ENCODE measurements at regions not wholly inside any gene's neighbourhood (a gene's known extent, or its start where the extent isn't known, plus 50 kb on each side); places are given as distances from the start of the nearest gene placed in this dataset.

DNA sequence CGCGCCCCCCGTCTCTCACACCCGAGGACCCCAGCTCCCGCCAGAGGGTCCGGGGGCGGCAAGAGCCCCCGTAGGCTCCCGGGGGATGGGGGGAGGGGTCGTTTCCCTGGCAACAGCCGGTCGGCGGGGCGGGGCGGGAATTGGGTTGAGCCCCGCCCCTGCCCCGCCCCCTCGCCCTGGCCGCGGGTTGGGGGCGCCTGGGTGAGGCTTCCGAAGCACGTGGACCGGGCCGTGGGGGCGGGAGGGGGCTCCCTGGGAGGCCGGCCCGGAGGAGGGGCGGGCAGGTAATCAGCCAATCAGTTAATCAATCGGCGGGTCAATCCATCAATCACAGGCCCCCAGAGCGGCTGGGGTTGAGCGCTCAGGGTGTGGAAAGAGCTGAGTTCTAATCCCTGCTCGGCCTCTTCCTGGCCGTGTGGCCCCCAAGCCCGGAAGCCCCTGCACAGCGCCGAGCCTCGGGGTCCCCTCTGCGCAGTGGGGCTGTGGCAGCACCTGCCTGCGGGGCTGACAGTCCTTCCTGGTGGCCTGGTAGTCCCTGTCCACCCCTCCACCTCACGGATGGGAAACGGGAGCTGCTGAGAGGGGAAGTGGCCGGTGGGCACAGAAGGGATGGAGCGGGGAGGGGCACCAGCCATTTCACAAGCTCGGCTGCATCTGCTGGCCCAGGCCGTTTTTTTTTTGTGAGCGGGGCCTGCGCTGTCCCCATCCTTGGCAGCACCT, 174.2 kb upstream of the IER5L start:
- no peak for DNase-seq

DNA sequence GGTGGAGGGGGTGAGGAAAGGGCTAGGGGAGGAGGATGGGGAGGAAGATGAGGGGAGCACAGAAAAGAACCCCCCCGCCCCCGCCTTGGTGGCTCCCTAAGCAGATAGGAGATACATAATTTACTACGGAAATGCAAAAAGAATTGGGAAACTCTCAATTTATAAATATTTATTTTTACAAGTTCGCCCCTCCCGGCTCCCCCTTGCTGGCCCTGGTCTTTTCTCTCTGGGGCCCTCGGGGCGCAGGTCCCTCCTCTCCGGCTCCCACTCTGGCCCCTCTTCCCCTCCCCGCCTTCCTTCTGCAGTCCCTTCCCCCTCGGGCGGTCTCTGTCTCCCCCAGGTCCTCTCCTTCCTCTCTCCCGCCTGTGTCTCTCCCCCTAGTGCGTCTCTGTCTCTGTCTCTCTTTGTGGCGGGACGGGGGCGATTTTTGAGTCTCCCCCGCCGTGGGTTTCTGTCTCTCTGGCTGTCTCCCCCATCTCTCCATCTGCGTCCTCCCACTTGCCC, 173.6 kb upstream of the IER5L start:
- no peak for DNase-seq

DNA sequence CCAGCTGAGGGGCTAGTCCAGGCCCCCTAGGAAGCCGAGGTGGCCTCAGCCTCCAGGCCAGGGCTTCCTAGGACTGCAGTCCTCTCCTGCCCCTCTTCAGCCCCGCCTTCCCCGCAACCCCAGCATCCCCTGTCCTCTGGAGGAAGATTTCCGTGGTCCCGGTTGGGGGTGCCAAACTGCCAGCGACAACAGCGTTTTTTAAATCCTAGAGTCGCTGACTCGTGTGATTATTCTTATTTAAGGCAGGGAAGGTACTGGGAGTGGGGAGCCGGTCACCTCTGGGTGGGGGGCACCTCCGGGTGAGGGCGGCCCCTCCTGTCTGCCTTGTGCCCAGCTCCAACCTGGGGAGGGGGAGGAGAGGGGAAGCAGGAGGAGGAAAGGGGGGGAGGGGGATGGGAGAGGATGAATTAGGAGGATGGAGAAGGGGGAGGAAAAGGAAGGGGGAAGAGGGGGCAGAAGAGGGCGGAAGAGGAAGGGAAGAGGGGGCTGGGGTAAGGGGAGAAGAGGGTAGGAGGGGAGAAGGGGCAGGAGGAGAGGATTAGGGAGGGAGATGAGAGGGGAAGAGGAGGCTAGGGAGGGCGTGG, 173.1 kb upstream of the IER5L start:
- DNase-seq, result no peak

DNA sequence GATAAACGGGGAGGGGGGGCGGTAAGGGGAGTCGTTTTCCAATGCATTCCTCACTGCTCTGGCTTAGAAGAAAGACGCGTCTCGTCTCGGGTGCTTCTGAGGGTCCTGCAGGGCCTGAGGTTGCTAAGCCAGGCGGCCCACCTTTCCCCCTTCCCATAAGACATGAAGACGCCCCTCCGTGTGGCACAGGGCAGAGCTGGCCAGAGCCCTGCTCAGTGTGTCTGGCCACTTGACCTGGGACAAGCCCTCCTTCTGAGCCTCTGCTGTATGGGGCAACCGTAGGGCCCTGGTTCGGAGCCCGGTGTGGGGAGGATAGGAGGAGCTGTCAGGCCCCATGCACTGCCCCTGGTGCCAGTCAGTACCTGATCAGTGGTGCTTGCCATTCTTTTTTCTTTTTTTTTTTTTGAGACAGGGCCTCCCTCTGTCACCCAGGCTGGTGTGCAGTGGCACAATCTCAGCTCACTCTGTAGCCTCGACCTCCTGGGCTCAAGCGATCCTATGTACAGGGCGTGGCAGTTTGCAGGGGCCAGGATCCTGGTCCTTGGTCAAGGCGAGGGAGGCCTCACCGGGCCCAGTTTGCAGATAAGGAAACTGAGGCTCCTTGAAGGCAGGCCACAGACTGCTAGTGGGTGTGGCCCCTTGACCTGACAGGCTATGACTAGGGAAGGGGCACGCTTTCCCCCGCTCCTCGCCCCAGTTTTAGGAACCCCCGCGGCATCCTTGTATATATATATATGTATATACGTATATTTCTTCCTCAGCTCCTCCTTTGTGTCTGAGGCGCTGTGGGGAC, 172.3 kb upstream of the IER5L start:
- DNase-seq, result no peak

DNA sequence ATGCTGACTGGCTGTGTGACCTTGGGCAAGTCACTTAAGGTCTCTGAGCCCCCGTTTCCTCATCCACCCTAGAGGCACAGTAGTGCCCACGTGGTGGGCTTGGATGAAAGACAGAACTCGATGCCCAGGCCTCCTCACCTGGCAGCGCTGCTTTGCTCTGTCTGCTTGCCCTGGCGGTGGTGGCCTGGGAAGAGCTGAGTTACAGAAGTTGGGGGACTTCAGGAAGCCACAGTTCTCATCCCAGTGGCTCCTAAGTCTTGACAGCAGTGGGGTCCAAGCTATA, 171.5 kb upstream of the IER5L start:
- no peak for DNase-seq

DNA sequence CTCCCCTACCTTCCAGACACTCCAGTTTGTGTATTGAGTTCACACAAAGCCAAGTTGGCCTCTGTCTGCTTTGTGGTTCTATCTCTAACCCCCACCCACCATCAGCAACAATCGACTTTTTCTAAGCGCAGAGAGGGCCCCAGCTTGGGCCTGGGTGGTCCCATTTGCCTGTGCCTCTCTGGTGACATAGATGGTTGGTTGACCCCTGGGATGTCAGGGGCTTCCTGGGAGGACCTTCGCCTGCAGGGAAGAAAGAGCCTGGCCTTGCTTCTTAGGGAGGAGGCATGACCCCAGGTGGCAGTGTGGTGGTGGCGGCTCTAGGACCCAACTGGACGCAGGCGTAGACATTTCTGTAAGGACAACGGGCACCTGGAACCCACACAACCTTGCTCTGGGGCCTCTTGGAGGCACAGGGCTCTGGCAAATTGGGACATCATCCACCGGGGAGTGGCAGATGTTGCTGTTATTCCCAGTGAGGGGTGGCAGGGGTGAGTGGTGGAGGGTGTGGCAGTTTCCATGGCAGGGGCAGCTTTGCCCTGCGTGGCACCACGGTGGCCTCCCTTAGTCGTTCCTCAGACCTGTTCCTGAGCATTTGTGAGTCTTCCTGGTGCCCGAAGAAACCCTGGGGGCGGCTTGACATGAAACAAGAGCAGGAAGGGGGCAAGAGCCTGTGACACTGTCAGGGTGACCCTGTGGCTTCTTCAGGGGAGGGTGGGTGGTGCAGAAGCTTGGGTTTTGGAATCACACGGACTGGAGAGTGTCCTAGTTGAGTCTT, 171.0 kb upstream of the IER5L start:
- DNase-seq, result no peak

DNA sequence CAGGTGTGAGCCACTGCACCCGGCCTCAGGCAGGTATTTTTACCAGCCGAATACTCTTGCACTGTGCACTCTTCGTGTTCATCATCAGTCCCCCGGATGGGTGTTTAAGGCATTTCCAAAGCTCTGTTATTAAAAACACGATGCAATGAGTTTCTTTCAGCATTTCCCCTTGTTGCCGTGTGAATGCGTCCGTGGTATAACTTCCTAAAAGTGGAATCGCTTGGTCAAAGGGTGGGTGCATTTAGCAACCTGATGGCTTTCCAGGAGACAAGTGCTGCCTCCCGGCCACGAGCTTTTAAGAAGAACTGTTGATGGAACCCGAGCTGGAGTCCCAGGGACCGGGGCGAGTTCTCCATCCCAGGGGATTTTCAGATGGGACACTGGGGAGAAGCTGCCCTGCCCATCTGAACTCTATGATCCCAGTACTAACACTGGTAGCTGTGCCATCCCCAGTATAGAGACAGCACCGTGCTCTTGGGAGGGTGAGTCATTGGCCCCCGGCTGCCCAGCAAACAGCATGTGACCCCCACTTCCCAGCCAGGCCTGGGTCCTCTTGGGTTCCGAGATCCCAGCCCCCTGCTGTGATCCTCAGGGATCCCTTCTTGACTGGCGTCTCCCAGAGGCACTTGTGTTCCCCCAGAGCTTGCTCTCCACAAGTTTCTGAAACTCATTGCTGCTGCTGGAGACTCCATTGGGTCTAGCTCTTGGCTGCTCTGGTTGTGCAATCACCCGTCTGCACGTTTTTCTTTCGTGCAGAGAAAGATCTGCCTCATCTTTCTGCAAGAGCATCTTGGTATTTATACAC, 169.5 kb upstream of the IER5L start:
- DNase-seq, result peak; percentile 76 to 79 (median 77)

DNA sequence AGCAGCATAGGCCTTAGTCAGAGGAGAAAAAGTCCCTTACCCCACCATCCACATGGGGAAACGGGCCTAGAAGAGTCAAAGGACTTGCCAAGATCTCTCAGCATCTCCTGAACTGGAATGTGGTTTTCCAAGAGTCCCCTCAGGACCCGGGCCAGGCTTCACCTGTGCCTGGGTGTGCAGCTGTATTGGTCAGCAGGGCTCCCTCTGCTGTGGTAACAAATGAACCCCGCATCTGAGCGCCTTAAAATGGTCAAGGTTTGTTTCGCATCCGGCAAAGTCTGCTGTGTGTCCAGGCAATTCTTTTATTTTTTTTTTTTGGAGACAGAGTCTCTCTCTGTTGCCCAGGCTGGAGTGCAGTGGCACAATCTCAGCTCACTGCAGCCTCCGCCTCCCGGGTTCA, 168.0 kb upstream of the IER5L start:
- peak; percentile 32 to 50 (median 47) for DNase-seq

DNA sequence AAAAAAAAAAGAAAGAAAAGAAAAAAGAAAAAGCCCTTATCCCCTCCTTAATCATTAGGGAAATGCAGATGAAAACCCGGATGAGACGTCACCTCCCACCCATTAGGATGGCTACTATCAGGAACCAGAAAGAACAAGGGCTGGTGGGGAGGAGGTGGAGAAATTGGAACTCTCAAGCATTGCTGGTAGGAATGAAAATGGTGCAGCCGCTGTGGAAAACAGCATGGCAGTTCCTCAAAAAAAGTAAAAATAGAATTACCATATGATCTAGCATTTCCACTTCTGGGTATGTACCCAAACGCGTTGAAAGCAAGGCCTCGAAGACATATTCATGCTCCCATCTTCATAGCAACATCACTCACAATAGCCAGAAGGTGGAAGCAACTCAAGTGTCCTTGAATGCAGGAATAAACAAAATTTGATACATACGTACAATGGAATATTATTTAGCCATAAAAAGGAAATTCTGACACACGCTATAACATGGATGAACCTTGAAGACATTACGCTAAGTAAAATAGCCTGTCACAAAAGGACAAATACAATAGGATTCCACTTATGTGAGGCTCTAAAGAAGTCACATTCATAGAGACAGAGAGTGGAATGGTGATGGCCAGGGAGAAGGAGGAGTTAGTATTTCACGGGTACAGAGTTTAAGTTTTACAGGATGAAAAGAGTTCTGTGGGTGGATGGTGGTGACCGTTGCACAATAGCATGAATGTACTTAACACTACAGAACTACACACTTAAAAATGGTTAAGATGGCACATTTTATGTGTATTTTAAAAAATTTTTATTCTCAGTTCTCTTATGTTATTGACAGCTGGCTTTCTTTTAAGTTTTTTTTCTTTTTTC, 166.8 kb upstream of the IER5L start:
- peak; percentile 59 to 74 (median 70) for DNase-seq

DNA sequence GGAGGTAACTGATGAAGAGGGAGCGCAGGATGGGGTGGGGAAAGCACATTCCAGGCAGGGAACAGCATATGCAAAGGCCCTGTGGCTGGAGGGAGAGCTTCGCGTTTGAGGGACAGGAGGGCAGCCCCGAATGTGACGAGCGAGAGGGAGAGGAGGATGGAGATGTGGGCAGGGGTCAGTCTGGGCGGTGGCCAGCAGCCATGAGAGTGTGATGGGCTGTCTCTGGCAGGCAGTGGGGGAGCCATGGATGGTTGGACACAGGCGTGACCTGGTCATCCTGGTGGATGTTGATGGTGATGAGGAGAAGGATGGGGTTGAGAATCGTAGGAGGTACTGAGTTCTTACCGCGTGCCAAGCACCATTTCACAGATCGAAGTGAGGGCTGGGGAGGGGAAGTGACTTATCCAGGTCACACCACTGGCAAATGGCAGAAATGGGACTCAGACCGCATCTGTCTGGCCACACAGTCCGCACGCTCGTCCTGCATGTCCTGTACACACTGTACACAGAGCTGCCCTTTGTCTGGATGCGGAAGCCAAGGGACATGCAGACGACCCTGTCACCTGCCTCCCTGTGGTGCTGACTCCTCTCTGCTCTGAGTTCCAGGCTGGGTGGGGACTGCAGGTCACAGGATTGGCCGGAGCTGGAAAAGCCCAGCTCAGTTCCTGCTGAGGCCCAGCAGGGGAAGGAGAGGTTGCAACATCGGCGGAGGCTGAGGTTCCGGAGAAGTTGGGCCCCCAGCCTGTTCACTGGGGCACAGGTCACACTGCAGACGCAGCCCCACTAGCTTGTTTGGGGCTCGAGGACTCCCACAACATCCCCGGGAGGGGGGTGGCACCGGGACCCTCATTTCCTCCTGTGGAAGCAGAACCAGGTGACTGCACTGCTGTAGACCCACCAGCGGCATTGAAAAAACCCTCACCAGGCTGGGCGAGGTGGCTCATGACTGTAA, 165.6 kb upstream of the IER5L start:
- peak; percentile 90 to 92 (median 90) for DNase-seq

DNA sequence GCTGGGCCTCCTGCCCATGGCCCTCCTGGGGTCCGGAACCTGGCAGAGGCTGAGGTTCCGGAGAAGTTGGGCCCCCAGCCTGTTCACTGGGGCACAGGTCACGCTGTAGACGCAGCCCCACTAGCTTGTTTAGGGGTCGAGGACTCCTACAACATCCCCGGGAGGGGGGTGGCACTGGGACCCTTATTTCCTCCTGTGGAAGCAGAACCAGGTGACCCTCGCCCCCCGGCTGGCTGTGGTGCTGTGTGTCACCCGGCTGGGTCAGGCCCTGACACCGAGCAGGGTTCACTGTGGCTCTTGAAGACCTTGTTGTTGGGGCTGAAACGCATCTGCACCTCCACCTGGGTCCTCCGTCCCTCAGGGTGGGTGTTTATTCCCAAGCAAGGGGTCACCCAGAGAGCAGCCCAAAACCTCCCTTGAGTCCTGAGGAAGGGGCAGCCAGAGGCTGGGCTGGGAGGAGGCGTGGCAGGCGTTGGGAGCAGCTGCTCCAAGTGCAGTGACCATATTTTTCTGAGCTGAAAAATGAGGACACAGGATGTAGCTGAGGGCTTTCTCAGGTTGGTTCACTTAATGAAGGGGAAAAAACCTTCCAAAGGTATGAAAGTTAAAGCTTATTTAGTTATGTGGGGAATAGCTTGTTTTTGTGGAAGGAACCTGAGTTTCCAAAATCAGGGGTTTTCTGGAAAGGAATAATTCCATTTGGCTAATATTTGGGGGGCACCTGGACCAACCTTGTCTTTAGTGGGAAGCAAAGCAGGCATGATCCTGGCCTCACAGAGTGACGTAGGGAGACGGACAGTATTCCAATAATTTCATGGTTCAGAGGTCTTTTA, 164.7 kb upstream of the IER5L start:
- DNase-seq, result no peak

DNA sequence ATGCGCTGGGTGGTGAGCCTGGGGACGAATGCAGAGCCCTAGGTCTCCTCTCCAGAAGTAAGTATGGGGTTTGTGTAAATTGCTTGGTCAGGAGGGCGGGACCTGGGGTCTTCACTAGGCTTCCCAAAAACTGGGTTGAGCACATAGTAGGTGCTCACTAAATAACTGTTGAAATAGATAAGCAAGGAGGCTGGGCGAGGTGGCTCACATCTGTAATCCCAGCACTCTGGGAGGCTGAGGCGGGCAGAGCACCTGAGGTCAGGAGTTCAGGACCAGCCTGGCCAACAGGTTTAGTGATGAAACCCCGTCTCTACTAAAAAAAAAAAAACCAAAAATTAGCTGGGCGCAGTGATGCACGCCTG, 163.9 kb upstream of the IER5L start:
- DNase-seq, result no peak

DNA sequence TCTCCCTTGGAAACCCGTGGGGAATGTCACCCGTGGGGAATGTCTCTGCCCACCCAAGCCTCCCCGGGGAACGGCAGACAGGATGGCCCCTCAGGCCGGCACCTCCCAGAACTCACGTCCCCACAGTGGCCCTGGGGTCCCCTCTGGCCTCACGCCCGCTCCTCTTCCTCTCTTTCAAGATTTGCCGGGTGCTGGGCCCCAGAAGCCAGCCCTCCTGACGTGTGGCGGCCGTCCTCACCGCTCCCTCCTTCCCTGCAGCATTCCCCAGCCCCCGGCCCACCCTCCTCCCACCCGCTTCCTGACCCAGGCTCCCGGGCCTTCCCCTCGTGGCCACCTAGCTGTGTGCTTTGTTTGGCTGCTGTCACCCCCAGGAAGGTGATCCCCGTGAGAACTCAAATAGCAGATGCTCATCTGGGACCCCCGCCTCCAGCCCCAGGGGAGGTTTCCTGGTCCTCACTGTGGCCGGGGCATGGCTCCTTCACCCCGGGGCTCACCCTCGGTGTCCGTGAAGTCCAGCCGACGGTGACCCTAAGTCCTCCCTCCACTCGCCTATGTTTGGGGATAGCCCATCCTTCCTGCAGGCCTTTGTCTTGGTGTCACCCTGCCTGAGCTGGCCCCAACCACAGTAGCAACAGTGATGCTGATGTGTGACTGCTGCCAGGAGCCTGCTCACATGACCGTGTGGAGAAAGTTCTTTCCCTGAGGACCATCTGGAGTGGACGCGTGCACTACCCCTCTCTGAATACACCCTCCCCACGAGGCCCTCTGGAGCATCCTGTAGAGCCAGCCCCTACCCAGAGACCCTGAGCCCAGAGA, 163.3 kb upstream of the IER5L start:
- DNase-seq, result no peak

DNA sequence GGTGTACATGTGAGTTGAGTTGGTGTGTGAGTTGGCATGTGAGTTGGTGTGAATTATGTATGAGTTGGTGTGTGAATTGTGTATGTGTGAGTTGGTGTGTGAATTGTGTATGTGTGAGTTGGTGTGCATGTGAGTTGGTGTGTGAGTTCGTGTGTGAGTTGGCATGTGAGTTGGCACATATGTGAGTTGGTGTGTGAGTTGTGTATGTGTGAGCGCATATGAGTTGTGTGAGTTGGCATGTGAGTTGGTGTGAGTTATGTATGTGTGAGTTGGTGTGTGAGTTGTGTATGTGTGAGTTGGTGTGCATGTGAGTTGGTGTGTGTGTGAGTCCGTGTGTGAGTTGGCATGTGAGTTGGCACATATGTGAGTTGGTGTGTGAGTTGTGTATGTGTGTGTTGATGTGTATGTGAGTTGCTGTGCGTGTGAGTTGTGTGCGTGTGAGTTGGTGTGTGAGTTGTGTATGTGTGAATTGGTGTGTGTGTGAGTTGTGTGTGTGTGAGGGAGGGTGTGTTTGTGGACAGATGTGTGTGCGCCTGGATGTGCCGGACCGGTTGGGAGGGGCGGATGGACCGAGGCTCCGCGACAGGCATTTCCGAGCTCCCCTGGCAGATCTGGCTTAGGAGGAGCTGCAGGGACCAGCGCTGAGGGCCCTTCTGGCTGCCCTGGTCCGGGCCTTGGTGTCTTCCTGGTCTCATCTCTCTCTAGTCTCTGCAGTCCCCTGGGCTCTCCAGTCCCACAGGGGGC, 162.5 kb upstream of the IER5L start:
- DNase-seq, result peak in 1 of 3 donors; percentile 29

DNA sequence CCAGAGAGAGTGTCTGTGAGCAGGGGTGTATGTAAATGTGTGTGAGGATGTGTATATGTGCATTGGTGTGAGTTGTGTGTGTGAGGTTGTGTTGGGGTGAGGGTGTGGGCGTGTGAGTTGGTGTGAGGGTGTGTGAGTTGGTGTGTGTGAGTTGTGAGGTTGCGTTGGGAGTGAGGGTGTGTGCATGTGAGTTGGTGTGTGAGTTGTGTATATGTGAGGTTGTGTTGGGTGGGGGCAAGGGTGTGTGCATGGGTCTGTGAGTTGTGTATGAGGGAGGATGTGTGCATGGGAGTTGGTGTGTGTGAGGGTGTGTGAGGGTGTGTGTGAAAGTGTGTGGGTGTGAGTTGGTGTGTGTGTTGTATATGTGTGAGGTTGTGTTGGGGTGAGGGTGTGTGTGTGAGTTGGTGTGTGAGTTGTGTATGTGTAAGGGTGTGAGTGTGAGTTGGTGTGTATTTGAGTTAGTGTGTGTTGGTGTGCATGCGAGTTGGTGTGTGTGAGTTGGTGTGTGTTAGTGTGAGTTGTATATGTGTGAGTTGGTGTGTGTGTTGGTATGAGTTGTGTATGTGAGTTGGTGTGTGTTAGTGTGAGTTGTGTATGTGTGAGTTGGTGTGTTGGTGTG, 161.6 kb upstream of the IER5L start:
- DNase-seq, result no peak

DNA sequence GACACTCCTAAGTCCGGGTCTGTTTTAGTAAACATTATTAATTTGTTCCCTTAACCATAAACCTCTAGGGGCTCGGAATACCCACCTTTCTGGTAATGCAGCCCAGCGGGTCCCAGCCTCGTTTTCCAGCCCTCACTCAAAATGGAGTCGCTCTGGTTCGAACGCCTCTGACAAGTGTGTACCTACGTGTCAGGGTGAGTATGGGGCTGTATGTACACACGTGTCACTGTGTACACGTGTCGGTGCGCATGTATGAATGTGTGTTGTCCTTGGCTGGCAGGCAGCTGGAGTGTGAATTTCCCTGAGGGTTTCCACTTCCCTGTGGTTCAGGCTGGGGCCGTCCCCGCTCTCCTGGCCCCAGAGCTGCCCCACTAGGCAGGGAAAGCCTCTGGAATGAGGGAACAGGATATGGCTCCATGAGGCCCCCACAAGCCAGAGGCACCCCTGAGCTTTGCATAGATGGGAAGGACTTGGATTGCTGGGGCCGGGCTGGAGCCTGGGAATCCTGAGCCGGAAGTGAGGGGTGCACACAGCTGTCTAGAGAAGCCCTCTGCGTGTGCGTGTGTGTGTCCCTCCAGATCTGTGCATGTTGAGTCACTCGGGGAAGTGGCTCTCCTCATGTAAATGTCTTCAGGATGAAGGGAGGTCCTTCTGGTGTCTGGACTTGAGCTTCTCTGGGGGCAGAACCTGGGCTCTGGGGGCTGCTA, 160.8 kb upstream of the IER5L start:
- DNase-seq, result peak; percentile 82 to 84 (median 82)
